GM23338 (cell line): ENCODE measurements at regions not wholly inside any gene's neighbourhood (a gene's known extent, or its start where the extent isn't known, plus 50 kb on each side); places are given as distances from the start of the nearest gene placed in this dataset.

ENCODE experiments used
- ATAC-seq: fragments of 200-7000 bp; cut with Tn5 transposase; 3 replicates; pipeline ENCODE4 v1.9.1; 2020
- DNase-seq: peaks from one replicate; pipeline ENCODE4 v3.0.0-alpha.2; 2015; ENCODE audit warnings: low spot score
- H2AFZ ChIP-seq: fragments of 200-600 bp; sonication (generic); 2 replicates; pipeline ENCODE4 v1.8.0; 2016; ENCODE audit warnings: antibody characterized with exemption, mild to moderate bottlenecking, moderate library complexity
- H3F3A ChIP-seq: fragments of 200-600 bp; sonication (generic); replicated peaks from 2 replicates; pipeline ENCODE4 v1.8.0; 2017; ENCODE audit warnings: antibody characterized with exemption, mixed run types, low read depth
- H3K27ac ChIP-seq: fragments of 200-600 bp; sonication (generic); 2 replicates; pipeline ENCODE4 v1.6.1; 2016; ENCODE audit warnings: low read depth
- H3K27me3 ChIP-seq: fragments of 200-600 bp; sonication (generic); 2 replicates; pipeline ENCODE4 v1.8.0; 2016; ENCODE audit warnings: mild to moderate bottlenecking, mixed run types, moderate library complexity; ENCODE audit not compliant: insufficient read depth
- H3K36me3 ChIP-seq: fragments of 200-600 bp; sonication (generic); 2 replicates; pipeline ENCODE4 v1.8.0; 2016; ENCODE audit warnings: mild to moderate bottlenecking; ENCODE audit not compliant: insufficient read depth
- H3K4me1 ChIP-seq: fragments of 200-600 bp; sonication (generic); 2 replicates; pipeline ENCODE4 v1.8.0; 2016; ENCODE audit warnings: mild to moderate bottlenecking, moderate library complexity; ENCODE audit not compliant: insufficient read depth
- H3K4me2 ChIP-seq: fragments of 200-600 bp; sonication (generic); 2 replicates; pipeline ENCODE4 v1.7.1; 2017; ENCODE audit warnings: mixed run types
- H3K4me3 ChIP-seq: fragments of 200-600 bp; sonication (generic); 2 replicates; pipeline ENCODE4 v1.6.1; 2016; ENCODE audit warnings: mixed run types
- H3K79me2 ChIP-seq: fragments of 200-600 bp; sonication (generic); replicated peaks from 2 replicates; pipeline ENCODE4 v1.8.0; 2017; ENCODE audit warnings: mild to moderate bottlenecking; ENCODE audit not compliant: insufficient read depth
- H3K9me2 ChIP-seq: fragments of 200-600 bp; sonication (generic); 2 replicates; pipeline ENCODE4 v1.8.0; 2017; ENCODE audit not compliant: insufficient read depth
- H4K20me1 ChIP-seq: fragments of 200-600 bp; sonication (generic); replicated peaks from 2 replicates; pipeline ENCODE4 v1.8.0; 2017; ENCODE audit warnings: mild to moderate bottlenecking; ENCODE audit not compliant: insufficient read depth
- H3K27ac Mint-ChIP-seq: 2 replicates; pipeline ENCODE4 v1.8.0; 2020; ENCODE audit warnings: inconsistent platforms, mild to moderate bottlenecking, moderate library complexity, mixed read lengths
- H3K27me3 Mint-ChIP-seq: 3 replicates; pipeline ENCODE4 v1.8.0; 2022; ENCODE audit warnings: low read depth, mild to moderate bottlenecking, moderate library complexity, mixed read lengths, inconsistent platforms; ENCODE audit not compliant: insufficient read depth, poor library complexity
- H3K36me3 Mint-ChIP-seq: 3 replicates; pipeline ENCODE4 v1.8.0; 2021; ENCODE audit warnings: low read depth, mild to moderate bottlenecking, inconsistent platforms, moderate library complexity, mixed read lengths
- H3K4me1 Mint-ChIP-seq: 3 replicates; pipeline ENCODE4 v1.8.0; 2020; ENCODE audit warnings: mild to moderate bottlenecking, inconsistent platforms, mixed read lengths
- H3K4me3 Mint-ChIP-seq: 3 replicates; pipeline ENCODE4 v1.8.0; 2021; ENCODE audit warnings: moderate library complexity, mild to moderate bottlenecking, inconsistent platforms, mixed read lengths
- H3K9me3 Mint-ChIP-seq: 3 replicates; pipeline ENCODE4 v1.8.0; 2020; ENCODE audit warnings: moderate library complexity, mild to moderate bottlenecking, inconsistent platforms, mixed read lengths
- CREB1 ChIP-seq: fragments of 250-450 bp; sonication (Bioruptor Pico); IDR thresholded peaks from 2 replicates; pipeline ENCODE4 v1.5.0; 2020; ENCODE audit warnings: low read depth, mild to moderate bottlenecking, moderate library complexity
- CTCF ChIP-seq, 2 experiments: fragments of 200-600 bp in 1 of 2; sonication (generic) in 1 of 2; conservative IDR thresholded peaks; 2 replicates each; pipeline versions ENCODE4 v1.5.1 to v1.6.1; 2016 to 2017; ENCODE audit warnings: antibody characterized with exemption in 2 of 2, low read depth in 2 of 2, mild to moderate bottlenecking in 2 of 2, moderate library complexity in 1 of 2
- EZH2 ChIP-seq: fragments of 200-600 bp; sonication (generic); IDR thresholded peaks from one replicate; pipeline ENCODE4 v1.8.0; 2017; ENCODE audit warnings: antibody characterized with exemption, mild to moderate bottlenecking, low read depth; ENCODE audit not compliant: unreplicated experiment
- EZH2phosphoT487 ChIP-seq: fragments of 200-600 bp; sonication (generic); IDR thresholded peaks from one replicate; pipeline ENCODE4 v1.8.1; 2018; ENCODE audit warnings: antibody characterized with exemption; ENCODE audit not compliant: unreplicated experiment
- JUNB ChIP-seq: IDR thresholded peaks from one replicate; pipeline ENCODE4 v1.6.1; 2016; ENCODE audit warnings: antibody characterized with exemption; ENCODE audit not compliant: unreplicated experiment
- REST ChIP-seq: IDR thresholded peaks from one replicate; pipeline ENCODE4 v1.6.1; 2018; ENCODE audit warnings: antibody characterized with exemption; ENCODE audit not compliant: unreplicated experiment
- STAT1 ChIP-seq: IDR thresholded peaks from one replicate; pipeline ENCODE4 v1.6.1; 2016; ENCODE audit warnings: antibody characterized with exemption; ENCODE audit not compliant: unreplicated experiment
- ZNF331 ChIP-seq: fragments of 250-450 bp; sonication (Bioruptor Pico); IDR thresholded peaks from 2 replicates; pipeline ENCODE4 v1.5.0; 2020; ENCODE audit warnings: low read depth, mild to moderate bottlenecking, moderate library complexity
- ZNF462 ChIP-seq: fragments of 250-450 bp; sonication (Bioruptor Pico); IDR thresholded peaks from 2 replicates; pipeline ENCODE4 v1.5.0; 2020; ENCODE audit warnings: mild to moderate bottlenecking, moderate library complexity

- no peak for TF ChIP-seq STAT1
- no peak for TF ChIP-seq CTCF (conservative IDR thresholded peaks at IDR 0.05; ENCODE audit: low read depth in 2 of 2)
- no peak for TF ChIP-seq EZH2
- TF ChIP-seq JUNB = no peak
- TF ChIP-seq EZH2phosphoT487 = no peak
- no peak for TF ChIP-seq ZNF331
- no peak for TF ChIP-seq CREB1 (CRISPR knock-in tag)
- TF ChIP-seq REST = no peak
- TF ChIP-seq ZNF462 (CRISPR knock-in tag) = no peak
- peaks cover 5% of the 10 kb centered on the region; the same call in 1 of the 2 replicates for H3K4me1 ChIP-seq
- no peak overlapping the region for H3K4me3 ChIP-seq
- H2AFZ ChIP-seq = no peak overlapping the region
- no peaks in the 10 kb centered on the region for H3K27me3 ChIP-seq
- Mint-ChIP-seq H3K27me3 (no peaks in the 10 kb centered on the region), H3K9me3 (no peaks in the 10 kb centered on the region), H3K4me3 (no peak overlapping the region), H3K27ac (no peak overlapping the region), H3K36me3 (no peaks in the 10 kb centered on the region), H3K4me1 (peaks cover 4% of the 10 kb centered on the region)
- no peak overlapping the region for H3K27ac ChIP-seq
- no peaks in the 10 kb centered on the region for H3K79me2 ChIP-seq
- no peak overlapping the region for H3K4me2 ChIP-seq
- no peaks in the 10 kb centered on the region for H3K36me3 ChIP-seq
- ATAC-seq (no peak), DNase-seq (no peak)
- peaks cover 23% of the 10 kb centered on the region for H3K9me2 ChIP-seq
- no peaks in the 10 kb centered on the region for H3F3A ChIP-seq
- H4K20me1 ChIP-seq = no peaks in the 10 kb centered on the region
Observed at GRCh38 chr5:143987264-143987663, 175.3 kb downstream of the HMHB1 start.
